Esophagus muscularis mucosa (tissue), 3 donors: ENCODE measurements at regions not wholly inside any gene's neighbourhood (a gene's known extent, or its start where the extent isn't known, plus 50 kb on each side); places are given as distances from the start of the nearest gene placed in this dataset.

Experiments
- POLR2AphosphoS5 ChIP-seq, 2 donors: sonication (generic); formaldehyde crosslinking; IDR thresholded peaks; one replicate each; pipeline ENCODE4 v1.6.1; 2017; ENCODE audit warnings: antibody characterized with exemption in 2 of 2
- TF ChIP-seq, protein P1 (sequence below), 3 experiments: fragments of 200-600 bp in 2 of 3; fragments of 450-650 bp in 1 of 3; sonication (generic) in 2 of 3; IDR thresholded peaks; one replicate each; pipeline ENCODE4 v1.5.1; 2017 to 2019; ENCODE audit warnings: antibody characterized with exemption in 3 of 3, mild to moderate bottlenecking in 2 of 3, moderate library complexity in 1 of 3

DNA sequence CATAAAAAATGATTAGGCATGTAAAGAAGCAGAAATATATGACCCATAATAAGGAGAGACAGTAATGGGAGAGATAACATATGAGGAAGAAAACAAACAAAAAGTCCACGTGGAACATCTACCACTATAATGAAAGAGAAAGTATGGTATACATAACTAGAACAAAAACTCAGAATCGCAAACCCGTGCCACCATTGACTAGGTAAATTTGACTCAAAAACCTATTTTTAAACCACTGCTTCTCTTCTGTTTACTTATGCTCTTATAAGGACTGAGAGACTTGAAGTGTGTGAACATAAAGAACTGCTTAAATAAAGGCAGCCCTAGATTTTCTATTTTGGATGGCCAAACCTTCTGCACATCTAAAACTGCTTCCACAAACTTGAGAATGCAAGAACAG lies 330.7 kb downstream of the CAAP1 start:
- TF ChIP-seq, protein P1, sequence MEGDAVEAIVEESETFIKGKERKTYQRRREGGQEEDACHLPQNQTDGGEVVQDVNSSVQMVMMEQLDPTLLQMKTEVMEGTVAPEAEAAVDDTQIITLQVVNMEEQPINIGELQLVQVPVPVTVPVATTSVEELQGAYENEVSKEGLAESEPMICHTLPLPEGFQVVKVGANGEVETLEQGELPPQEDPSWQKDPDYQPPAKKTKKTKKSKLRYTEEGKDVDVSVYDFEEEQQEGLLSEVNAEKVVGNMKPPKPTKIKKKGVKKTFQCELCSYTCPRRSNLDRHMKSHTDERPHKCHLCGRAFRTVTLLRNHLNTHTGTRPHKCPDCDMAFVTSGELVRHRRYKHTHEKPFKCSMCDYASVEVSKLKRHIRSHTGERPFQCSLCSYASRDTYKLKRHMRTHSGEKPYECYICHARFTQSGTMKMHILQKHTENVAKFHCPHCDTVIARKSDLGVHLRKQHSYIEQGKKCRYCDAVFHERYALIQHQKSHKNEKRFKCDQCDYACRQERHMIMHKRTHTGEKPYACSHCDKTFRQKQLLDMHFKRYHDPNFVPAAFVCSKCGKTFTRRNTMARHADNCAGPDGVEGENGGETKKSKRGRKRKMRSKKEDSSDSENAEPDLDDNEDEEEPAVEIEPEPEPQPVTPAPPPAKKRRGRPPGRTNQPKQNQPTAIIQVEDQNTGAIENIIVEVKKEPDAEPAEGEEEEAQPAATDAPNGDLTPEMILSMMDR (IDR thresholded peaks at IDR 0.05) = no peak
- no peak for TF ChIP-seq POLR2AphosphoS5 (IDR thresholded peaks at IDR 0.05)
